Mammary epithelial cell (primary cell): ENCODE measurements at regions not wholly inside any gene's neighbourhood (a gene's known extent, or its start where the extent isn't known, plus 50 kb on each side); places are given as distances from the start of the nearest gene placed in this dataset.

Experiments
- EZH2 ChIP-seq: IDR thresholded peaks from 2 replicates; pipeline ENCODE4 v1.6.1; 2012; ENCODE audit warnings: low read length, inconsistent platforms, borderline replicate concordance
- TF ChIP-seq, protein P1 (sequence below), 2 donors: IDR thresholded peaks in 1 of 2; conservative IDR thresholded peaks in 1 of 2; 2 replicates each; pipeline ENCODE4 v1.5.1; 2011 to 2012; ENCODE audit warnings: inconsistent platforms in 2 of 2, low read length in 2 of 2, mild to moderate bottlenecking in 2 of 2, control low read depth in 1 of 2, low read depth in 1 of 2; ENCODE audit not compliant: insufficient read depth in 1 of 2; ENCODE audit errors: extremely low read depth in 1 of 2

DNA sequence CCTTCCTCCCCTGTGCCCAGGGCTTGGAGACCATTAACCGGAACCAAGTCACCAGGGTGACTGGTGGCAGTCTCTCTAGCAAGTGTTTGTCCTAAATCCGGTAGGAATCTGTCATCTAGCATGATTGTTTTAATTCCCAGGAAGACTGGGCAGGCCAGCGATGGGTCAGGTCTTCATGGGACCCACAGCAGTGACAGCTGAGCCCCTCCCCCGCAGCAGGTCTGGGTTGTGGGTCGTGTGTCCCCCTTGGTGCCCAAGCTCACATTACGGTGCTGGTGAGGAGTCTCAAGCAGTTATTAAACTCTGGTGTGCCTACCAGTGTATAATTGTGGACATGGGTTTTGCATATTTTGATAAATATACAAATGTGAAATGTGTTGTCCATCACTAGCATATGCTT, 466.5 kb downstream of the MATN1 start:
- TF ChIP-seq, protein P1, sequence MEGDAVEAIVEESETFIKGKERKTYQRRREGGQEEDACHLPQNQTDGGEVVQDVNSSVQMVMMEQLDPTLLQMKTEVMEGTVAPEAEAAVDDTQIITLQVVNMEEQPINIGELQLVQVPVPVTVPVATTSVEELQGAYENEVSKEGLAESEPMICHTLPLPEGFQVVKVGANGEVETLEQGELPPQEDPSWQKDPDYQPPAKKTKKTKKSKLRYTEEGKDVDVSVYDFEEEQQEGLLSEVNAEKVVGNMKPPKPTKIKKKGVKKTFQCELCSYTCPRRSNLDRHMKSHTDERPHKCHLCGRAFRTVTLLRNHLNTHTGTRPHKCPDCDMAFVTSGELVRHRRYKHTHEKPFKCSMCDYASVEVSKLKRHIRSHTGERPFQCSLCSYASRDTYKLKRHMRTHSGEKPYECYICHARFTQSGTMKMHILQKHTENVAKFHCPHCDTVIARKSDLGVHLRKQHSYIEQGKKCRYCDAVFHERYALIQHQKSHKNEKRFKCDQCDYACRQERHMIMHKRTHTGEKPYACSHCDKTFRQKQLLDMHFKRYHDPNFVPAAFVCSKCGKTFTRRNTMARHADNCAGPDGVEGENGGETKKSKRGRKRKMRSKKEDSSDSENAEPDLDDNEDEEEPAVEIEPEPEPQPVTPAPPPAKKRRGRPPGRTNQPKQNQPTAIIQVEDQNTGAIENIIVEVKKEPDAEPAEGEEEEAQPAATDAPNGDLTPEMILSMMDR (conservative IDR thresholded peaks at IDR 0.05 in 1 of 2, IDR thresholded peaks at IDR 0.05 in 1 of 2; ENCODE audit: extremely low read depth in 1 of 2, insufficient read depth in 1 of 2, low read depth in 1 of 2, low read length in 2 of 2) = no peak
- TF ChIP-seq EZH2 = no peak
